HG03135 (cell line): ENCODE measurements at regions not wholly inside any gene's neighbourhood (a gene's known extent, or its start where the extent isn't known, plus 50 kb on each side); places are given as distances from the start of the nearest gene placed in this dataset.

Experiments
- ATAC-seq: cut with Tn5 transposase; IDR thresholded peaks from one replicate; pipeline ENCODE4 v1.9.1; 2021; ENCODE audit warnings: mild to moderate bottlenecking, moderate library complexity; ENCODE audit not compliant: unreplicated experiment

DNA sequence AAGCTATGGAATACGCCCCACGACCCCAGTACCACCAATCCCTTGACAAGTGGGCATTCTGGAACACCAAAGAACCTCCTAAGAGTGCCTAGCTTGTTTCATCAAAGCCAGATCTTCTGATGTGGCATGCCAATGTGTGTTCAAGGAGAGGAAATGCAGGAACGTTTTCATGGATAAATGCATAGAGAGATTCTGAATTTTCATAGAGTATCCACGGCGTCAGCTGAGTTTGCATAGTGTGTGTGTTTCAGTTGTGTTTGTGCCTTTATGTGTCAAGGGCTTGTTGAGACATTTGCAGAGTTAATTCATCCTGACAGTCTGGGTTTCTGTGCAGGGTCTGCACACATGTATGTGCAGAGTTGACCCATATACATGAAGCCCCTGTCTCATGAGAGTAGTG lies 172.7 kb upstream of the LRFN2 start:
- ATAC-seq, result no peak

- ATAC-seq, result no peak
Observed at GRCh38 chr6:40759264-40759663, 172.1 kb upstream of the LRFN2 start.

DNA sequence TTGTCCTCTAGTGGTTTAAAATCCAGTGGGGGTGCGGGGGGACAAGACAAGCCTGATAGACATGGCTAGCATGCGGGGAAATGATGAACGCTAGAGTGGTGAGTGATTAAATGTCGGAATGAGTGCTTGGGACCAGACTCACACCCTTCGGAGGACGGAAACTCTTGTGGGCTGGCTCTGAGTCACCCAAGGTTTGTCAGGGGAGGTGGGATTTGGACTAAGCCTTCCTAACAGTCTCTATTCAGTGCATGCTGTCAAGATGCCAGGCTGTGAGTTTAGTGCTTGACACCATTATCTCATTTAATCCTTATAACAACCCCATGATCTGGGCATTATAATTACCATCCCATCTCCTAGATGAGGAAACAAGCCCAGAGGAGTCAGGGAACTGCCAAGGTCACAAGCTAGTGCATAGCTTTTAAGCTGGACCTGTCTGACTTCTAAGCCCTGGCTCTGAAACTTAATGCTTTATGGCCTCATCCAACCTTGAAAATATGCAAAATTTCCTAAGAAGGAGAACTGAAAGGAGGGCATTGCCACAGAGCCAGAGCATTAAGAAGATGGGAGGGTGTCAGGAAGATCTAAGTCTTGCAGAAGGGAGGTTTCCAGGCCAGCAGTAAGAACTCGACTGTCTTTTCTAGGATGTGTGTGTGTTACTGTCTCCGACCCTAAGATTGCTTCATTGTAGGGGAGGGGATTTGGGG lies 168.7 kb upstream of the LRFN2 start:
- no peak for ATAC-seq

DNA sequence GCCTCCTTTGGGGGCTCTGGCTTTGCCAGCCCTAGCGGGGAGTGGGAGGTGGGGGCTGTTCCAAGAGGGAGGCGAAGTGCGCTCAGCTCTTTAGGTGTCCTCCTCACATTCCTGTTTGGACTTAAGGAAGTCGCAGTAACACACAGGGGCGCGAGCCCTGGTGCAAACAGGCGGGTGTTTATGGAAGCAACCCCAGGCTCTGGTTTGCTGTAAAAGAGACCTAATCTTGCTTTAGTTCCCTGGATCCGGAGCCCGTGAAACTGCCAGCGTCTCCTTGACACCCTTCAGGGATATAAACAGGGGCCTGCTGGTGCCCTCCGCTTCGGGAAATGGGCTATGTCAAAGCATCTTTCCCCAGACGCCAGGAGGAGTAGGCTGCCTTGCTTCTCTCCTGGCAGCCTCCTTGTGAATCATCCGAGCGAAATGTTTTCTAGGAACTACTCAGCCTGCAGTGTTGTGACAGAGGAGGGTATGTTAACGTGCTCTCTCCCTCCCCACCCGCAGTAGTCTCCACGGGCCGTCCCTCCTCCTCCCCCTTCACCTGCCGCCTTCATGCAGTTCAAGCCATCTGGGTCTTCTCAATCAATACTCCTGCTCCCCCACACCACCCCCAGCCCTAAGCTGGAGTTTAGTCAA lies 168.0 kb upstream of the LRFN2 start:
- ATAC-seq, result no peak

DNA sequence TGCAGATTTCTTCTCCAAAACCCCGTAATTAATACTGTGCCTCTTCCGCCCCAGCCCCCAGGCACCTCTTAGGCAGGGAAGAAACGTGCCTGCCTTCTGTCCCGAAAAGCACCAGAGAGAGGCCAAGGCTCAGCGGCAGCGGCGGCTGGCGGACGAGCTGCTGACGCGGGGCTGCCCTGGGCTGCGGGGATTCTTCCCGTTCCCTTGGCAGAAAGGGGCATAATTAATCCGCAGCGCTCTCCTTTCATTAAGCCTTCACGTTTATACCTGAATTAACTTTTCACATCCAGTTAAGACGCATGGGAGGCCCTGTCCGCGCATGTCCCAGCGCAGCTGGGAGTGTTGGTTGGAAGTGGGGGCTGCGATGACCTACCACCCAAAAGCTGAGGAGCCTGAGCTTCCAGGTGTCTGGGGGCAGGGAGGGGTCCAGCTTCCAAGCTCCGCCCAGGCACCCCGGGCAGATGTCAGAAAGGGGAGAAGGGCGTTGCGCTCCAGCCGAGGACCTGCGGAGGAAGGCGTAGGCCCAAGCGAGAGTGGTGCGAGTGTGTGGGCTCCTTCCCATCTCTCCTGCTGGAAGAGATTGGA lies 167.4 kb upstream of the LRFN2 start:
- no peak for ATAC-seq

- no peak for ATAC-seq
Observed at GRCh38 chr6:40753675-40754448, 166.7 kb upstream of the LRFN2 start.

GRCh38 chr6:40753048-40753447 lies 165.9 kb upstream of the LRFN2 start:
- no peak for ATAC-seq

DNA sequence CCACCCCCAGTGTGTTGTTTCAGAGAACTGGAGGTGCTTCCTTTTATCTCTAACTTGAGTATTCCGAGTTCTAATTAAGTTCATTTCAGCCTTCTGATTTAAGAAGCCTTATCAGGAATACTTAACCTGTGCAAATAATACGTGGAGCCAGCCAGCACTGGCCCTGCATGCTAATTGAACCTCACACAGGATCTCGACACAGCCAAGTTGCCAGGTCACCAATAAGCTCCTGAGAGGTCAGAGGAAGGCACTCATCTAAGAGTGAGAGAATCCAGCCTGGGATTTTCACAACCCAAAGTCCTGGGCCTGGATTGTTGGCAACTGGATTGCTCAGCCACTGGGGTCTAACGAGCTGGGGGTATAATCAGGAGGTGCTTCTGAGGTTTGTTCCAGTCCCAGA lies 157.7 kb upstream of the LRFN2 start:
- ATAC-seq, result no peak

- no peak for ATAC-seq
Observed at GRCh38 chr6:40743690-40744446, 156.7 kb upstream of the LRFN2 start.

DNA sequence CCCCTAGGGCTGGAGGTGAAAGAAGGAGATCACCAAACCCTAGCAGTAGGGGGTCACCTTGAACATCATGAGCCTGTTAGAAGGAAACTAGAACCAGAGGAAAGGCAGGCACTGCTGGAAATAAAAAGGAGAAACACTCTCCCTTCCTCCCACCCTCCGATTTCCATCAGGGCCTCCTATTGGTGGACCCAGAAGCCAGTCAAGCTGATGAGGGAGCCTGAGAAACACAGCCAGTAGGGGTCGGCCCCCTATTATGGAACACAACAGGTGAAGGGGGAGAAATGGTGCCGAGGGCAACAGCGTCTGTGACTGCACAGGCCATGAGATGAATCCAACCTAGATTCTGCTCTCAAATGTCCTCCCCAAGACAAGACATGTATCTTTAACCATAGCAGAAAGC lies 156.1 kb upstream of the LRFN2 start:
- no peak for ATAC-seq

GRCh38 chr6:40740518-40740917 lies 153.4 kb upstream of the LRFN2 start:
- ATAC-seq, result no peak

- ATAC-seq, result no peak
Observed at GRCh38 chr6:40738551-40739193, 151.5 kb upstream of the LRFN2 start.

GRCh38 chr6:40735521-40735920 lies 148.4 kb upstream of the LRFN2 start:
- no peak for ATAC-seq

- no peak for ATAC-seq
Observed at GRCh38 chr6:40735121-40735520, 148.0 kb upstream of the LRFN2 start.

DNA sequence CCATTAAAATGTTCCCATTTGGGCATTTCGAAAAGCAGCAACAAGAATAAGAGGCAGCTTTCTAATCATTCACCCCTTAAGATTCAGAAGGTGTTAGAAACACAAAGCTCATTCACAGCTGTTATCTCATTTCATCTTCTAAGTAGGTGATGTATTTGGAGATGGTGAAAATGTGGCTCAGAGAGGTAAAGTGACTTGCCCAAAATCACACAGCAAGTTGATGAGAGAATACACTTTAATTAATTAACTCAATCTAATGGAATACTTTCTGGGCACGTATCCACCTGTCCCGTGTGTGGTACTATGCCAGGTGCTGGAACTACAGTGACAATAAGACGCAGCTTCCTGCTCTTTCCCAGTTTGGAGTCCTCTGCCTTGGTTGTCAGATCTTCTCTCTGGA lies 147.4 kb upstream of the LRFN2 start:
- ATAC-seq, result no peak

- ATAC-seq, result no peak
Observed at GRCh38 chr6:40733770-40734396, 146.7 kb upstream of the LRFN2 start.

- ATAC-seq, result no peak
Observed at GRCh38 chr6:40733290-40733689, 146.1 kb upstream of the LRFN2 start.

- no peak for ATAC-seq
Observed at GRCh38 chr6:40732878-40733277, 145.7 kb upstream of the LRFN2 start.

- ATAC-seq, result no peak
Observed at GRCh38 chr6:40728643-40729042, 141.5 kb upstream of the LRFN2 start.

DNA sequence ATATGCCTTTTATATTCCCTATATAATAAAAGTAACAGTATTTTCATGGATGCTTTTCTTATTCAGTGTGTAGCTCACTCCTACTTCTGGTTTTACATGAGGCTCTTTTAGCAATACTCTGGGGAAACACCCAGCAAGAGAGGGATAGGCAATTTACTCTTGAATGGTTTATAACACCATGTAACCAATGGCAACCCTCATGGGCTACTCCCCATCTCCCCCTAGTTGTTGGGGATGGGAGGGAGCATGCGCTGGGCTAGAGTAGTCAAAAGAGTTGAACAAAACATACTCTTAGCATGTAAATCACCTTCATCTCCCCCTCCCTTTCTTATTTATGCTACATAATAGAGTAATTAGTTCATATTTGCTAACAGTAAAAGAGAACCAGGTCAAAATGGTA lies 140.1 kb upstream of the LRFN2 start:
- no peak for ATAC-seq
